Renal cortex interstitium (tissue), 11 donors: ENCODE measurements at regions not wholly inside any gene's neighbourhood (a gene's known extent, or its start where the extent isn't known, plus 50 kb on each side); places are given as distances from the start of the nearest gene placed in this dataset.

ENCODE experiments used
- DNase-seq, 11 donors: peaks; one replicate each; pipeline ENCODE4 v3.0.0-alpha.2; 2013; ENCODE audit warnings: low read depth in 9 of 11, low spot score in 4 of 11; ENCODE audit errors: extremely low read depth in 1 of 11

GRCh38 chr4:100593935-100594334 lies 76.1 kb upstream of the EMCN start:
- peak in 3 of 11 donors; percentile 7 to 18 (median 11) for DNase-seq

- DNase-seq = peak in 6 of 11 donors; percentile 26 to 46 (median 34)
Observed at GRCh38 chr4:100591161-100591876, 73.5 kb upstream of the EMCN start.

GRCh38 chr4:100590325-100590724 lies 72.5 kb upstream of the EMCN start:
- no peak for DNase-seq

GRCh38 chr4:100588076-100588475 lies 70.3 kb upstream of the EMCN start:
- no peak for DNase-seq

- peak in 6 of 11 donors; percentile 22 to 38 (median 34) for DNase-seq
Observed at GRCh38 chr4:100582146-100582545, 64.3 kb upstream of the EMCN start.

GRCh38 chr4:100581337-100581736 lies 63.5 kb upstream of the EMCN start:
- DNase-seq = no peak

- DNase-seq = no peak
Observed at GRCh38 chr4:100576570-100576969, 58.7 kb upstream of the EMCN start.

GRCh38 chr4:100574607-100575006 lies 56.8 kb upstream of the EMCN start:
- DNase-seq = no peak

- DNase-seq = no peak
Observed at GRCh38 chr4:100569196-100569595, 51.4 kb upstream of the EMCN start.
